GM12872 (cell line): ENCODE measurements at regions not wholly inside any gene's neighbourhood (a gene's known extent, or its start where the extent isn't known, plus 50 kb on each side); places are given as distances from the start of the nearest gene placed in this dataset.

Experiments used
- CTCF ChIP-seq: IDR thresholded peaks from 3 replicates; pipeline ENCODE4 v1.5.1; 2011; ENCODE audit warnings: low read depth, mild to moderate bottlenecking, low read length, moderate library complexity; ENCODE audit not compliant: insufficient read depth

DNA sequence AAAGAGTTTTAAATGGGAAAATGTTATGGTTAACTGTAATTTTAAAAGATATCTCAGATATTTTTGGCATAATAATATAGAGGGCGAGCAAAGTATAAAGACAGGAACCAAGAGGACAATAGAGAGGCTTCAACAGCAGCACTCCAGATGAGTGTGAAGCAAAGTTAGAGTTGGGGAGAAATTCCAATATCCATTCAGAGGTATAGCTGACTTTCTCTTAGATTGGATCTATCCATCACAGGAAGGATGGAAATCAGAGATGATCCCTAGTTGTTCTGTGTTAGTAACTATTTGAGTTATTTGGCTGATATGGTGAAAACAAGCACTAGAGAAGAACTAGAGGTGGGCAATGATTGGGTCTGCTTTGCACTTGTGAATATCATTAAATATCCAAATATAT, 786.0 kb upstream of the KLHL1 start:
- no peak for TF ChIP-seq CTCF

GRCh38 chr13:70893832-70894231, 785.6 kb upstream of the KLHL1 start:
- TF ChIP-seq CTCF = no peak

GRCh38 chr13:70890289-70890688, 782.0 kb upstream of the KLHL1 start:
- no peak for TF ChIP-seq CTCF

- TF ChIP-seq CTCF = no peak
These were observed 780.9 kb upstream of the KLHL1 start for GRCh38 chr13:70889163-70889562.

GRCh38 chr13:70884196-70884595, 775.9 kb upstream of the KLHL1 start:
- TF ChIP-seq CTCF = no peak

DNA sequence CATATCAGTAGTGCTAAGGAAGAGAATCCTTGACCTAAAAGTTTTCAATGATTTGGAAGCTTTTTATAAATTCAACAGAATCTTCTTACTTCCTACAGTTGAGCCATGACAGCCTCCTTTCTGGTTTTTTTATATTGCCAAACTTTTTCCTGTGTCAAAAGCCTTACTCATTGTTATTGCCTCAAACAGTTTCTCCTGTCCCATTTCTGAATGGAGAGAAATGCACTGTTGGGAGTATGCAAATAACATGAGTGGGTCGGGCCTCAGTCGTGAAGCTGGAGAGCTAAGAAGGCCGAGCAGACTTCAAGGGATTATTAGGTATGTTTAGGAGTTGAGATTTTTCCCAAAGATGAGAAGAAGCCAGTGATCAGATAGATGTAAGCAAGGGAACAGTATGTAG, 766.4 kb upstream of the KLHL1 start:
- no peak for TF ChIP-seq CTCF

GRCh38 chr13:70864731-70865130, 756.5 kb upstream of the KLHL1 start:
- no peak for TF ChIP-seq CTCF

- no peak for TF ChIP-seq CTCF
These were observed 748.5 kb upstream of the KLHL1 start for GRCh38 chr13:70856711-70857110.
